CD4-positive, alpha-beta T cell treated with Interleukin-12 subunit alpha and Interleukin-12 subunit beta, for 1 hour (primary cell): ENCODE measurements at regions not wholly inside any gene's neighbourhood (a gene's known extent, or its start where the extent isn't known, plus 50 kb on each side); places are given as distances from the start of the nearest gene placed in this dataset.

Experiments used
- DNase-seq: peaks from one replicate; pipeline ENCODE4 v3.0.0-alpha.2; 2020

GRCh38 chr5:147169901-147170300, 64.9 kb upstream of the STK32A start:
- DNase-seq: no peak

GRCh38 chr5:147170603-147171002, 64.2 kb upstream of the STK32A start:
- DNase-seq: no peak

DNA sequence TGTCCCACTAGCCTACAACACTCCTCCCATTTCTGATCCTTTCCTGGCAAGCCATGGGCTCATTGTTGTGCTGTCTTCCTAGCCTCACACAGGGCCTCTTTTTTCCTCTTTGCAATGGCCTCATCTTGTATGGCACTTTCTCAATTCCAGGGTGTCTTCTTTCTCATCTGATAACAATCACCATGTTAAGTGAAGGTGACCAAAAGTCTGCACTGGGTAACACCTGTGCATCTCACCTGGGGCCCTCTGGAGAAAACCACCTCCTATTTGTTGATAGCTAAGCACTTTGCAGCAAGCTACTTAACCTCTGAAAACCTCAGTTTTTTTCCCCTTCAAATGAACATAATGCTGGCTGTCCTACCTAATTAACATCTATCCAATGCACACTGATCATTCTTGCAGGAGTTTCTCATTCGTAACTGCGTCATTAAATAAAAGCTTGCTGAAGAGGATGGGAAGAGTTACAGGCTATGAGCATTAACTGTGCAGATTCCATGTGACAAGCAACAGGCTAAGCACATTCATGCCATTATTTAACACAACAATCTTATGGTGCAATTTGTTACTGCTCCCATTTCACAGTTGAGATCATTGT, 60.1 kb upstream of the STK32A start:
- DNase-seq: no peak

GRCh38 chr5:147175516-147176097, 59.2 kb upstream of the STK32A start:
- no peak for DNase-seq

DNA sequence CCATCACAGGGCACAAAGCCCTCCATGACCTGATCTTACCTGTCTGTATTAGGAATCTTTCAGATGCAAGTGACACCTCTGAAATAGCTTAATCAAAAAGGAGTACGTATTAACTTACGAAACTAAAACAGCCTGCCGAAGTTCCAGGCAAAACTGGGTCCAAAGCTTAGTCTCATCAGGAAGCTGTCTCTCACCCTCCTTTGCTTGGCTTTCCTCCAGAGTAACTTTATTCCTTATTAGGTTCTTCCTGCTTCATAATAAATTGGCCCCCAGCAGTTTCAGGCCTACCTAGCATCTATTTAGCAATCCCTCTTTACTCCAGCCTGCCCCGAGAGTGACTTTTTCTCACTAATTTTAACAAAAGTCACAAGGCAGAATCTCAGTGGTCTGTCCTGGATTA, 58.4 kb upstream of the STK32A start:
- DNase-seq: no peak

- no peak for DNase-seq
These were observed 57.5 kb upstream of the STK32A start for GRCh38 chr5:147177125-147177840.

GRCh38 chr5:147179562-147180147, 55.2 kb upstream of the STK32A start:
- DNase-seq: no peak

DNA sequence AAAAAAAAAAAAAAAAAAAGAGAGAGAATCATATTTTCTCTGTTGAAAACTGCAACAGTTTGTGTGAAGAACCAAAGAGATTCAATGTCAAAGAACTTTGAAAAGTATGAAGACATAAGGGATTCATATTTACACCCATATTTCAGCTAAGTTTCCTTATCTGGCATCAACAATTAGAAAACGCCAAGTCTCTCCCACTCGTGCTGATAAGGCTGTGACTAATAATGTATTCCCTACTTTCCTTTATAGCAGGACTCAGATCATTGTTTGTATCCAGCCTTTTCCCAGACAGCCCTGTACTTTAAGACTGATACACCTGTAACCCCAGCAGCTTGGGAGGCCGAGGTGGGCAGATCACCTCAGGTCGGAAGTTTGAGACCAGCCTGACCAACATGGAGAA, 54.1 kb upstream of the STK32A start:
- no peak for DNase-seq
